ENCODE measurements at regions not wholly inside any gene's neighbourhood (a gene's known extent, or its start where the extent isn't known, plus 50 kb on each side); places are given as distances from the start of the nearest gene placed in this dataset.

- no peak overlapping the region for H3K9ac ChIP-seq (ENCODE audit: low read length)
- H3K4me1 ChIP-seq (ENCODE audit: control insufficient read depth, insufficient read depth, low read length) = no peaks in the 10 kb centered on the region
Measured at GRCh38 chr12:82034769-82035168, 275.6 kb upstream of the PPFIA2 start.

DNA sequence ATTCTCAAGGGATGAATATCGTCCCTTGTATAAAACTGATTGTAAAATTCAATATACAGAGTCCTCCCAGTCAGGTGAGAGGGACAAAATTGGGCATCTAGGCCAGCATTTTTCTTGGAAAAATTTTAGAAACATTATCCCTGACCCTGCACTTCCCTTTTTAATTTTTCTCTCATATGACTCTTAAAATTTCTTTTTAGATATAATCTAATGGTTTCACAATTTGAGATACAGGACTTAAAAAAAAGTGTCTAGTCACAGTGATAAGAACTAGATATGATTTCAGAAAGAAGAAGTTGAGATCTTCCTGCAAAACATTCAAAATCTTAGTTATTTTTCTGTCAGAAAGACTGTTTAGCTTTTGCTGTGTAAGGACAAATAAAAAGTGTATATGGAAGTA lies 270.8 kb upstream of the PPFIA2 start:
- no peaks in the 10 kb centered on the region for H3K36me3 ChIP-seq (ENCODE audit: control insufficient read depth, insufficient read depth, low read length, severe bottlenecking)
- H3K9me3 ChIP-seq (ENCODE audit: control insufficient read depth, low read length) = peaks cover 6% of the 10 kb centered on the region
- H3K27me3 ChIP-seq (replicated peaks; ENCODE audit: control insufficient read depth, insufficient read depth, low read length) = no peaks in the 10 kb centered on the region
- no peak overlapping the region for H3K9ac ChIP-seq (ENCODE audit: low read length)
- no peak overlapping the region for H3K4me3 ChIP-seq (ENCODE audit: low read length)
- no peaks in the 10 kb centered on the region for H3K4me1 ChIP-seq (ENCODE audit: control insufficient read depth, insufficient read depth, low read length)
- DNase-seq (ENCODE audit: low read depth) = no peak

More at GRCh38 chr12:82034769-82035168, 275.6 kb upstream of the PPFIA2 start:
- no peak for DNase-seq (ENCODE audit: low read depth)
- Histone ChIP-seq H3K9me3 (ENCODE audit: control insufficient read depth, low read length) (peaks cover 9% of the 10 kb centered on the region), H3K36me3 (ENCODE audit: control insufficient read depth, insufficient read depth, low read length, severe bottlenecking) (no peaks in the 10 kb centered on the region), H3K4me3 (ENCODE audit: low read length) (no peak overlapping the region), H3K27me3 (replicated peaks; ENCODE audit: control insufficient read depth, insufficient read depth, low read length) (no peaks in the 10 kb centered on the region)

DNA sequence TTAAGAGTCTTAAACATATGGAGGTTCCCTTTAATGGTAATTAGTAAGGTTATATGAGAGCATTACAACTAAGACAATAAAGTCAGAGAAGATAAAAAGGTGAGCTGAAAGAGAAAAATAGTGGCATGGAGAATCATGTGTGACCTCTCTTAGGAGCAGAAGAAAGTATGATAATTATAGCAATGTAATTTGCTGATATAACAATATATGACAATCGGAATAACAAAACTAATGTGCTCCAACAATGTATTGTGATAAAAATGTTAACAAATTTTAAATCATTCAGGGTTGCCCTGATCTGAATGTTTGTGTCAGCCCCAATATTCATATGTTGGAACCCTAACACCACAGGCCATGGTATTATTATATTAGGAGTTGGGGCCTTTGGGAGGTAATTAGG lies 269.6 kb upstream of the PPFIA2 start:
- Histone ChIP-seq H3K27me3 (replicated peaks; ENCODE audit: control insufficient read depth, insufficient read depth, low read length) (no peaks in the 10 kb centered on the region), H3K4me3 (ENCODE audit: low read length) (no peak overlapping the region), H3K9me3 (ENCODE audit: control insufficient read depth, low read length) (no peaks in the 10 kb centered on the region), H3K9ac (ENCODE audit: low read length) (no peak overlapping the region), H3K4me1 (ENCODE audit: control insufficient read depth, insufficient read depth, low read length) (no peaks in the 10 kb centered on the region), H3K36me3 (ENCODE audit: control insufficient read depth, insufficient read depth, low read length, severe bottlenecking) (no peaks in the 10 kb centered on the region)
- DNase-seq (ENCODE audit: low read depth) = no peak

DNA sequence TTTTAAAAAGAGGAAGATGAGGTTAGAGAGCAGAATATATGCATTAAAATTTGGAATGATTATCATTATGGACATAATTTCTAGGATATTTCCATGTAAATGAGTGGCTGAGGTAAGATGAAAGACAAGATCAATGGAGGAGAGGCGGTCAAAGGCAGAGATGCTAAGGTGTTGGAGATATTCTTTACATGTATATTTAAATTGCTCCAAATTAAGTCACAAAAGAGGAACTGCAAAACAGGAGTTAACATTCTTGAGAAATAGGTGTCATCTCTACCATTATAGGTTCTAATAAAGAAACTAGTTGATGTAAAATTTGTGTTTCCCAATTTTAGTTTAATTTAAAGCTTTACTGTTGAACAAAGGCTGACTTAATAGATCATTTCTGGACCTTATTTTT lies 268.5 kb upstream of the PPFIA2 start:
- H3K36me3 ChIP-seq (ENCODE audit: control insufficient read depth, insufficient read depth, low read length, severe bottlenecking) = no peaks in the 10 kb centered on the region
- DNase-seq (ENCODE audit: low read depth) = no peak
- H3K4me3 ChIP-seq (ENCODE audit: low read length) = no peak overlapping the region
- no peaks in the 10 kb centered on the region for H3K27me3 ChIP-seq (replicated peaks; ENCODE audit: control insufficient read depth, insufficient read depth, low read length)
- no peaks in the 10 kb centered on the region for H3K9me3 ChIP-seq (ENCODE audit: control insufficient read depth, low read length)
- H3K4me1 ChIP-seq (ENCODE audit: control insufficient read depth, insufficient read depth, low read length) = no peaks in the 10 kb centered on the region
- no peak overlapping the region for H3K9ac ChIP-seq (ENCODE audit: low read length)

DNA sequence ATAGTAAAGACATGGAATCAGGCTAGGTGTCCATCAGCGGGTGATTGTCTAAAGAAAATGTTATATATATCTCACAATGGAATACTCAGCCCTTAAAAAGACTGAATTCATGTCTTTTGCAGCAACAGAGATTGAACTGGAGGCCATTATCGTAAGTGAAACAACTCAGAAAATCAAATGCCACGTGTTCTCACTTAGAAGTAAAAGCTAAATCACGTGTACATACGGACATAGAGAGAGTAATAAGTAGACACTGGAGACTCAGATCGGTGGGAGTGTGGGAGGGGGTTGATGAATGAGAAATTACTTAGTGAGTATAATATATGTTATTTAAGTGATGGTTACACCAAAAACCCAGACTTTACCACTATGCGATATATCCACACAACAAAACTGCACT lies 266.3 kb upstream of the PPFIA2 start:
- no peaks in the 10 kb centered on the region for H3K27me3 ChIP-seq (replicated peaks; ENCODE audit: control insufficient read depth, insufficient read depth, low read length)
- H3K36me3 ChIP-seq (ENCODE audit: control insufficient read depth, insufficient read depth, low read length, severe bottlenecking) = no peaks in the 10 kb centered on the region
- no peaks in the 10 kb centered on the region for H3K4me1 ChIP-seq (ENCODE audit: control insufficient read depth, insufficient read depth, low read length)
- no peak overlapping the region for H3K4me3 ChIP-seq (ENCODE audit: low read length)
- no peaks in the 10 kb centered on the region for H3K9me3 ChIP-seq (ENCODE audit: control insufficient read depth, low read length)
- no peak overlapping the region for H3K9ac ChIP-seq (ENCODE audit: low read length)
- no peak for DNase-seq (ENCODE audit: low read depth)

DNA sequence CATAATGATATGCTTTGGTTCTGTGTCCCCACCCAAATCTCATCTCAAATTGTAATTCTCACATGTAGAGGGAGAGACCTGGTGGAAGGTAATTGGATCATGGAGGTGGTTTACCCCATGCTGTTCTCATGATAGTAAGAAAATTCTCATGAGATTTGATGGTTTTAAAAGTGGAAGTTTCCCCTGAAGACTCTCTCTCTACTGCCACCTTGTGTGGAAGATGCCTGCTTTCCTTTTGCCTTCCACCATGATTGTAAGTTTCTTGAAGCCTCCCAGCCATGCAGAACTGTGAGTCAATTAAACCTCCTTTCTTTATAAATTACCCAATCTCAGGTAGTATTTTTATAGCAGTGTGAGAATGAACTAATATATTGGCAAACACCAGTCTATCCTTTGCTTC lies 260.4 kb upstream of the PPFIA2 start:
- Histone ChIP-seq H3K36me3 (ENCODE audit: control insufficient read depth, insufficient read depth, low read length, severe bottlenecking) (no peaks in the 10 kb centered on the region), H3K27me3 (replicated peaks; ENCODE audit: control insufficient read depth, insufficient read depth, low read length) (no peaks in the 10 kb centered on the region), H3K4me3 (ENCODE audit: low read length) (no peak overlapping the region), H3K4me1 (ENCODE audit: control insufficient read depth, insufficient read depth, low read length) (no peaks in the 10 kb centered on the region), H3K9ac (ENCODE audit: low read length) (no peak overlapping the region), H3K9me3 (ENCODE audit: control insufficient read depth, low read length) (no peaks in the 10 kb centered on the region)
- DNase-seq (ENCODE audit: low read depth) = peak; percentile 18

- no peaks in the 10 kb centered on the region for H3K9me3 ChIP-seq (ENCODE audit: control insufficient read depth, low read length)
- no peak for DNase-seq (ENCODE audit: low read depth)
- no peak overlapping the region for H3K4me3 ChIP-seq (ENCODE audit: low read length)
- H3K27me3 ChIP-seq (replicated peaks; ENCODE audit: control insufficient read depth, insufficient read depth, low read length) = no peaks in the 10 kb centered on the region
- H3K9ac ChIP-seq (ENCODE audit: low read length) = no peak overlapping the region
- no peaks in the 10 kb centered on the region for H3K4me1 ChIP-seq (ENCODE audit: control insufficient read depth, insufficient read depth, low read length)
- H3K36me3 ChIP-seq (ENCODE audit: control insufficient read depth, insufficient read depth, low read length, severe bottlenecking) = no peaks in the 10 kb centered on the region
Measured at GRCh38 chr12:82015623-82016347, 256.6 kb upstream of the PPFIA2 start.

GRCh38 chr12:82012176-82012575 lies 253.0 kb upstream of the PPFIA2 start:
- Histone ChIP-seq H3K9me3 (ENCODE audit: control insufficient read depth, low read length) (no peaks in the 10 kb centered on the region), H3K9ac (ENCODE audit: low read length) (no peak overlapping the region), H3K27me3 (replicated peaks; ENCODE audit: control insufficient read depth, insufficient read depth, low read length) (no peaks in the 10 kb centered on the region), H3K36me3 (ENCODE audit: control insufficient read depth, insufficient read depth, low read length, severe bottlenecking) (no peaks in the 10 kb centered on the region), H3K4me3 (ENCODE audit: low read length) (no peak overlapping the region), H3K4me1 (ENCODE audit: control insufficient read depth, insufficient read depth, low read length) (no peaks in the 10 kb centered on the region)
- DNase-seq (ENCODE audit: low read depth) = no peak

- Histone ChIP-seq H3K36me3 (ENCODE audit: control insufficient read depth, insufficient read depth, low read length, severe bottlenecking) (no peaks in the 10 kb centered on the region), H3K27me3 (replicated peaks; ENCODE audit: control insufficient read depth, insufficient read depth, low read length) (no peaks in the 10 kb centered on the region), H3K9ac (ENCODE audit: low read length) (no peak overlapping the region), H3K9me3 (ENCODE audit: control insufficient read depth, low read length) (no peaks in the 10 kb centered on the region), H3K4me3 (ENCODE audit: low read length) (no peak overlapping the region), H3K4me1 (ENCODE audit: control insufficient read depth, insufficient read depth, low read length) (no peaks in the 10 kb centered on the region)
- DNase-seq (ENCODE audit: low read depth) = no peak
Measured at GRCh38 chr12:82009524-82009923, 250.4 kb upstream of the PPFIA2 start.

DNA sequence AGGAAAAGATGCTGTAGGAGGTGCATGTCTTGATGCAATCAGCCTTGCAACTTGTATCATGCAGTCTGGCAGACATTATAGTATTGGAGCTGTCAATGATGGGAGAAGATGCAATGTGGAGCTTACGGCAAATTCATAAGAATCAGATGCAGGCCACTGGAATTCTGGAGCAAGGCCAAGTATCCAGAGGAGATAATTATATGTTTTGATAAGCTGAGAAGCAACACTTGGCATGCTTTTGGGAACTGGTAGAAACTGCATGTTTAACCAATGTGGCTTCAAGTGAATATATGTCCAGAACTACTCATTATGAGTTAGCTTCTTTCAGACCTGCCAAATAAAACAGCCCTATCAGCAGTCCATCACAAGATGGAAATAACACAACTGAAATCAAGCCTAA lies 249.1 kb upstream of the PPFIA2 start:
- H3K27me3 ChIP-seq (replicated peaks; ENCODE audit: control insufficient read depth, insufficient read depth, low read length) = no peaks in the 10 kb centered on the region
- no peaks in the 10 kb centered on the region for H3K4me1 ChIP-seq (ENCODE audit: control insufficient read depth, insufficient read depth, low read length)
- H3K4me3 ChIP-seq (ENCODE audit: low read length) = no peak overlapping the region
- no peak for DNase-seq (ENCODE audit: low read depth)
- no peaks in the 10 kb centered on the region for H3K9me3 ChIP-seq (ENCODE audit: control insufficient read depth, low read length)
- no peak overlapping the region for H3K9ac ChIP-seq (ENCODE audit: low read length)
- no peaks in the 10 kb centered on the region for H3K36me3 ChIP-seq (ENCODE audit: control insufficient read depth, insufficient read depth, low read length, severe bottlenecking)

DNA sequence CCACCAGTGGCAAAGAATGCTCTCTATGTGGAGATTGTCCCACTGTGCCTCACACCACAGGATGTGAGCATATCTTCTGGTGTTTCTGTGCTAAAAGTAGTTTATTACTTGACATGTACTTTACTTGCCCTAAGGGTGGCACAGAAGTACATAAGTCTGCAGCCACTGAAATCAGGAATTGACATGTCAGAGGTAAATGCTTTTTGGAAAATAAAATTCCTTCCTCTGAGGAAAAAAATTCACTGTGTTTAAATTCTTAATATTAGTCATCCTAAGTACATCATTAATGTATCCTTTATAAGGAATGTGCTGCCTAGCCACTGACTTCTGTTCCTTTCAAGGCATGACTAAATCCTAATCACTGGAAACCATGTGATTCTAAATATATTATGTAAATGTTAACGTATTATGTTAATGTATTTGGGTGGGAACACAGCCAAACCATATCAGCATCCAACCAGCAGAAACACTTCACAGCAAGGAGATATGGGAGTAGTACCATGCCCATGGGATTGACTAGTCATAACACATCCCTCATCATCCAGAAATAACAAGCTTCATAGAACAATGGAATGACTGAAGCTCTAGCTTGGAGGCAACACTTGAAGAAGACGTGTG lies 239.7 kb upstream of the PPFIA2 start:
- H3K27me3 ChIP-seq (replicated peaks; ENCODE audit: control insufficient read depth, insufficient read depth, low read length) = no peaks in the 10 kb centered on the region
- DNase-seq (ENCODE audit: low read depth) = no peak
- H3K4me1 ChIP-seq (ENCODE audit: control insufficient read depth, insufficient read depth, low read length) = no peaks in the 10 kb centered on the region
- no peak overlapping the region for H3K9ac ChIP-seq (ENCODE audit: low read length)
- no peak overlapping the region for H3K4me3 ChIP-seq (ENCODE audit: low read length)
- no peaks in the 10 kb centered on the region for H3K9me3 ChIP-seq (ENCODE audit: control insufficient read depth, low read length)
- H3K36me3 ChIP-seq (ENCODE audit: control insufficient read depth, insufficient read depth, low read length, severe bottlenecking) = no peaks in the 10 kb centered on the region

DNA sequence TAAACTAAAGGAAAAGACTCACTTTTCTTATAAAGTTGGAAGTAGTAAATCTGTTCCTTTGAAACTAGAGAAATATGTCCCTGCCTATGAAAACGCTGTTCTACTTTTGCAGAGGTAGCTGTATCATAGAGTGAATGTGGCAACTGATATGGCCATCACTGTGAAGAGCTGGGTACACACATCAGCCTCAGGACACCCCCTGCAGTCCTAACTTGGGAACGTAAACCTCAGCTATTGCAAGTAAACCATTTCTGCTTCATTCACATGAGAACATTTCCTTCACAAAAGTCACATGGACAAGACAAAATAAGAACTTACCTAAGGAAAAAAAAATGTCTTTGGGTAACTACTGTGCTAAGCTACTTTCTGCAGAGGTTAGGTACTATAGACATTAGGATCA lies 233.3 kb upstream of the PPFIA2 start:
- H3K9ac ChIP-seq (ENCODE audit: low read length) = no peak overlapping the region
- H3K27me3 ChIP-seq (replicated peaks; ENCODE audit: control insufficient read depth, insufficient read depth, low read length) = no peaks in the 10 kb centered on the region
- no peak overlapping the region for H3K4me3 ChIP-seq (ENCODE audit: low read length)
- H3K36me3 ChIP-seq (ENCODE audit: control insufficient read depth, insufficient read depth, low read length, severe bottlenecking) = no peaks in the 10 kb centered on the region
- no peaks in the 10 kb centered on the region for H3K9me3 ChIP-seq (ENCODE audit: control insufficient read depth, low read length)
- H3K4me1 ChIP-seq (ENCODE audit: control insufficient read depth, insufficient read depth, low read length) = no peaks in the 10 kb centered on the region
- DNase-seq (ENCODE audit: low read depth) = no peak

Measured in adipocyte (in vitro differentiated cells).